SK-N-SH treated with all-trans-retinoic acid at 6 μM for 48 hours (cell line): ENCODE measurements at regions not wholly inside any gene's neighbourhood (a gene's known extent, or its start where the extent isn't known, plus 50 kb on each side); places are given as distances from the start of the nearest gene placed in this dataset.
A peak's percentile ranks its signal among the peaks of the same experiment; 100 is the strongest.

Experiments used
- ATAC-seq: fragments of 200-7000 bp; cut with Tn5 transposase; 3 replicates; pipeline ENCODE4 v1.9.1; 2020; ENCODE audit warnings: mild to moderate bottlenecking, moderate library complexity
- ARNTL ChIP-seq: fragments of 450-650 bp; formaldehyde crosslinking; IDR thresholded peaks from 2 replicates; pipeline ENCODE4 v1.5.0; 2020; ENCODE audit warnings: low read depth, mild to moderate bottlenecking, moderate library complexity, borderline replicate concordance
- CREB5 ChIP-seq: fragments of 250-450 bp; sonication (Bioruptor Pico); IDR thresholded peaks from 2 replicates; pipeline ENCODE4 v1.5.1; 2020; ENCODE audit warnings: low read depth, mild to moderate bottlenecking, moderate library complexity
- CSDC2 ChIP-seq: fragments of 250-450 bp; sonication (Bioruptor Pico); IDR thresholded peaks from 2 replicates; pipeline ENCODE4 v1.5.0; 2020; ENCODE audit warnings: mild to moderate bottlenecking, moderate library complexity
- CSRNP3 ChIP-seq: fragments of 250-450 bp; sonication (Bioruptor Pico); IDR thresholded peaks from 2 replicates; pipeline ENCODE4 v1.5.1; 2021; ENCODE audit warnings: mild to moderate bottlenecking, moderate library complexity
- ESRRG ChIP-seq: fragments of 250-450 bp; sonication (Bioruptor Pico); IDR thresholded peaks from 2 replicates; pipeline ENCODE4 v1.6.1; 2021; ENCODE audit warnings: mild to moderate bottlenecking
- GLIS3 ChIP-seq: fragments of 250-450 bp; sonication (Bioruptor Pico); IDR thresholded peaks from 2 replicates; pipeline ENCODE4 v1.5.0; 2020; ENCODE audit warnings: mild to moderate bottlenecking, moderate library complexity
- ISL1 ChIP-seq: fragments of 250-450 bp; sonication (Bioruptor Pico); IDR thresholded peaks from 2 replicates; pipeline ENCODE4 v2.1.2; 2022; ENCODE audit warnings: mild to moderate bottlenecking, moderate library complexity
- OSR1 ChIP-seq: fragments of 250-450 bp; sonication (Bioruptor Pico); IDR thresholded peaks from 2 replicates; pipeline ENCODE4 v1.8.0; 2022; ENCODE audit warnings: moderate library complexity, mild to moderate bottlenecking, inconsistent platforms
- PATZ1 ChIP-seq: fragments of 250-450 bp; sonication (Bioruptor Pico); IDR thresholded peaks from 2 replicates; pipeline ENCODE4 v1.8.0; 2020; ENCODE audit warnings: mild to moderate bottlenecking, moderate library complexity, borderline replicate concordance
- POU6F1 ChIP-seq: fragments of 250-450 bp; sonication (Bioruptor Pico); IDR thresholded peaks from 2 replicates; pipeline ENCODE4 v1.8.0; 2021; ENCODE audit warnings: low read depth, mild to moderate bottlenecking, moderate library complexity, borderline replicate concordance
- PPARA ChIP-seq: fragments of 250-450 bp; sonication (Bioruptor Pico); IDR thresholded peaks from 2 replicates; pipeline ENCODE4 v1.5.0; 2020; ENCODE audit warnings: mild to moderate bottlenecking, borderline replicate concordance
- RARB ChIP-seq: fragments of 250-450 bp; sonication (Bioruptor Pico); IDR thresholded peaks from 2 replicates; pipeline ENCODE4 v1.8.0; 2021; ENCODE audit warnings: mild to moderate bottlenecking, moderate library complexity
- TOX ChIP-seq: fragments of 250-450 bp; sonication (Bioruptor Pico); IDR thresholded peaks from 2 replicates; pipeline ENCODE4 v1.8.0; 2021; ENCODE audit warnings: mild to moderate bottlenecking, moderate library complexity, borderline replicate concordance
- TSHZ2 ChIP-seq: fragments of 250-450 bp; sonication (Bioruptor Pico); IDR thresholded peaks from 2 replicates; pipeline ENCODE4 v1.5.0; 2020; ENCODE audit warnings: mild to moderate bottlenecking, moderate library complexity
- ZC3H10 ChIP-seq: fragments of 250-450 bp; sonication (Bioruptor Pico); IDR thresholded peaks from 2 replicates; pipeline ENCODE4 v1.5.1; 2021; ENCODE audit warnings: mild to moderate bottlenecking, moderate library complexity
- ZFP3 ChIP-seq: fragments of 250-450 bp; sonication (Bioruptor Pico); IDR thresholded peaks from 2 replicates; pipeline ENCODE4 v1.5.0; 2020; ENCODE audit warnings: mild to moderate bottlenecking, moderate library complexity
- ZFP30 ChIP-seq: fragments of 450-650 bp; formaldehyde crosslinking; IDR thresholded peaks from 2 replicates; pipeline ENCODE4 v1.5.0; 2022; ENCODE audit warnings: mild to moderate bottlenecking, moderate library complexity
- ZNF565 ChIP-seq: fragments of 450-650 bp; formaldehyde crosslinking; conservative IDR thresholded peaks from 2 replicates; pipeline ENCODE4 v1.5.0; 2020; ENCODE audit warnings: low read depth, mild to moderate bottlenecking, moderate library complexity
- ZNF70 ChIP-seq: fragments of 450-650 bp; formaldehyde crosslinking; IDR thresholded peaks from 2 replicates; pipeline ENCODE4 v1.5.0; 2020; ENCODE audit warnings: mild to moderate bottlenecking, moderate library complexity
- ZNF8 ChIP-seq: fragments of 450-650 bp; formaldehyde crosslinking; IDR thresholded peaks from 2 replicates; pipeline ENCODE4 v1.5.0; 2020; ENCODE audit warnings: mild to moderate bottlenecking, moderate library complexity

- TF ChIP-seq PPARA (CRISPR knock-in tag), result no peak
- TF ChIP-seq ZNF70 (CRISPR knock-in tag), result no peak
- no peak for TF ChIP-seq GLIS3 (CRISPR knock-in tag)
- no peak for TF ChIP-seq TOX
- TF ChIP-seq TSHZ2 (CRISPR knock-in tag), result peak; percentile 33; the same call in 1 of the 2 replicates
- no peak for TF ChIP-seq ZFP3 (CRISPR knock-in tag)
- no peak for TF ChIP-seq OSR1
- no peak for TF ChIP-seq RARB (CRISPR knock-in tag)
- no peak for TF ChIP-seq ZFP30 (CRISPR knock-in tag)
- no peak for TF ChIP-seq CSDC2 (CRISPR knock-in tag)
- peak; percentile 17; the same call in 1 of the 2 replicates for TF ChIP-seq ISL1
- no peak for TF ChIP-seq ZNF565 (CRISPR knock-in tag)
- TF ChIP-seq CSRNP3 (CRISPR knock-in tag), result no peak
- no peak for TF ChIP-seq ZC3H10 (CRISPR knock-in tag)
- TF ChIP-seq ARNTL (CRISPR knock-in tag), result no peak
Observed at GRCh38 chr2:21740484-21740883, 616.7 kb downstream of the TDRD15 start (continued).

- TF ChIP-seq ZC3H10 (CRISPR knock-in tag) (no peak), PPARA (CRISPR knock-in tag) (no peak), OSR1 (no peak), GLIS3 (CRISPR knock-in tag) (no peak), CREB5 (CRISPR knock-in tag) (no peak), CSDC2 (CRISPR knock-in tag) (no peak), ZNF565 (CRISPR knock-in tag) (no peak), PATZ1 (CRISPR knock-in tag) (no peak), TSHZ2 (CRISPR knock-in tag) (no peak)
- no peak for ATAC-seq
Observed at GRCh38 chr2:21746499-21746898, 622.7 kb downstream of the TDRD15 start.

- no peak for ATAC-seq
- TF ChIP-seq ESRRG (CRISPR knock-in tag) (no peak), ZNF565 (CRISPR knock-in tag) (no peak), CSRNP3 (CRISPR knock-in tag) (no peak), ZNF8 (CRISPR knock-in tag) (no peak), ISL1 (no peak), POU6F1 (CRISPR knock-in tag) (no peak), ZNF70 (CRISPR knock-in tag) (no peak), OSR1 (no peak), ARNTL (CRISPR knock-in tag) (no peak), CREB5 (CRISPR knock-in tag) (no peak), ZC3H10 (CRISPR knock-in tag) (no peak), ZFP3 (CRISPR knock-in tag) (no peak), PPARA (CRISPR knock-in tag) (no peak)
Observed at GRCh38 chr2:21748501-21748900, 624.7 kb downstream of the TDRD15 start.
